Mucosa of descending colon (tissue), 3 donors: ENCODE measurements at regions not wholly inside any gene's neighbourhood (a gene's known extent, or its start where the extent isn't known, plus 50 kb on each side); places are given as distances from the start of the nearest gene placed in this dataset.

Source experiments
- ATAC-seq: fragments of 200-7000 bp; cut with Tn5 transposase; one replicate; pipeline ENCODE4 v1.9.1; 2020; ENCODE audit warnings: mild to moderate bottlenecking, moderate library complexity
- DNase-seq, 3 donors: peaks; one replicate each; pipeline ENCODE4 v3.0.0-alpha.2; 2020
- H3K36me3 ChIP-seq: fragments of 200-600 bp; one replicate; pipeline ENCODE4 v1.8.0; 2021; ENCODE audit warnings: low read depth, mild to moderate bottlenecking
- H3K4me1 ChIP-seq: fragments of 200-600 bp; one replicate; pipeline ENCODE4 v1.8.0; 2021; ENCODE audit warnings: low read depth, mild to moderate bottlenecking
- H3K4me3 ChIP-seq: fragments of 200-600 bp; one replicate; pipeline ENCODE4 v1.8.0; 2021; ENCODE audit warnings: mild to moderate bottlenecking
- H3K9me3 ChIP-seq: fragments of 200-600 bp; one replicate; pipeline ENCODE4 v1.8.0; 2021; ENCODE audit warnings: mild to moderate bottlenecking
- intact Hi-C, 2 donors: fragments of 100-400 bp; cut with DNase I in 1 of 2; cut with micrococcal nuclease in 1 of 2; formaldehyde crosslinking; loops; one replicate each; pipeline versions ENCODE4 v1.11.0 to v1.11.1; 2022; cut with DNase I, micrococcal nuclease
- TF ChIP-seq, protein P1 (sequence below): fragments of 200-600 bp; IDR thresholded peaks from one replicate; pipeline ENCODE4 v1.8.0; 2022; ENCODE audit warnings: antibody characterized with exemption, mild to moderate bottlenecking
- donor health status: DM: no; HTN: no; CAD: no; lungs with moderate emphysema.
- donor health status: DM: no; HTN: no; CAD: no.
- donor health status: DM: no; HTN: yes; CAD: no.

DNA sequence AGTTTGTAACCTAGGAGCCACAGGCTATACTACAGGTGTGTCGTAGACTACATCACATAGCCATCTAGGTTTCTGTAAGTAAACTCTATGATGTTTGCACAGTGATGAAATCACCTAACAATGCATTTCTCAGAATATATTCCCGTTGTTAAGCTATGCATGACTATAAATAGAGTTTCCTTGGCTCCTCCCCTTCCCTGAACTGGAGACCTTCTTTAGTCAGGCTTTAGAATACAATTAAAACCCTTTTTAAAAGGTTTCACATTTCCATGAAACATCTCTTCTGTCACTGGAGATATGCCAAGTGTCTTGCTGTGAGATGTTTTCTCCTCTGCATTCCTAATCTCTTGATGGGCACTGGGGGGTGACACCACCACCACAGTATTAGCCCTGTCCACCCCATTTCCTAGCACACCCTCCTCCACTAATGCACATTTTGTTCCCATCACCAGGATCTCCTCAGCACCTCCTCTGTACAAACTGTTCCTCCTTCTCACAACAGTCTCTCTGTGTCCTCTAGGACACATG lies 334.6 kb upstream of the CPEB2 start:
- no peak for DNase-seq
- TF ChIP-seq, protein P1, sequence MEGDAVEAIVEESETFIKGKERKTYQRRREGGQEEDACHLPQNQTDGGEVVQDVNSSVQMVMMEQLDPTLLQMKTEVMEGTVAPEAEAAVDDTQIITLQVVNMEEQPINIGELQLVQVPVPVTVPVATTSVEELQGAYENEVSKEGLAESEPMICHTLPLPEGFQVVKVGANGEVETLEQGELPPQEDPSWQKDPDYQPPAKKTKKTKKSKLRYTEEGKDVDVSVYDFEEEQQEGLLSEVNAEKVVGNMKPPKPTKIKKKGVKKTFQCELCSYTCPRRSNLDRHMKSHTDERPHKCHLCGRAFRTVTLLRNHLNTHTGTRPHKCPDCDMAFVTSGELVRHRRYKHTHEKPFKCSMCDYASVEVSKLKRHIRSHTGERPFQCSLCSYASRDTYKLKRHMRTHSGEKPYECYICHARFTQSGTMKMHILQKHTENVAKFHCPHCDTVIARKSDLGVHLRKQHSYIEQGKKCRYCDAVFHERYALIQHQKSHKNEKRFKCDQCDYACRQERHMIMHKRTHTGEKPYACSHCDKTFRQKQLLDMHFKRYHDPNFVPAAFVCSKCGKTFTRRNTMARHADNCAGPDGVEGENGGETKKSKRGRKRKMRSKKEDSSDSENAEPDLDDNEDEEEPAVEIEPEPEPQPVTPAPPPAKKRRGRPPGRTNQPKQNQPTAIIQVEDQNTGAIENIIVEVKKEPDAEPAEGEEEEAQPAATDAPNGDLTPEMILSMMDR, result no peak
- H3K9me3 ChIP-seq, result peaks cover 4% of the 10 kb centered on the region
- no peaks in the 10 kb centered on the region for H3K36me3 ChIP-seq
- H3K4me3 ChIP-seq, result no peak overlapping the region
- H3K4me1 ChIP-seq, result no peaks in the 10 kb centered on the region
- intact Hi-C loops, result no loop called here
- ATAC-seq, result no peak

DNA sequence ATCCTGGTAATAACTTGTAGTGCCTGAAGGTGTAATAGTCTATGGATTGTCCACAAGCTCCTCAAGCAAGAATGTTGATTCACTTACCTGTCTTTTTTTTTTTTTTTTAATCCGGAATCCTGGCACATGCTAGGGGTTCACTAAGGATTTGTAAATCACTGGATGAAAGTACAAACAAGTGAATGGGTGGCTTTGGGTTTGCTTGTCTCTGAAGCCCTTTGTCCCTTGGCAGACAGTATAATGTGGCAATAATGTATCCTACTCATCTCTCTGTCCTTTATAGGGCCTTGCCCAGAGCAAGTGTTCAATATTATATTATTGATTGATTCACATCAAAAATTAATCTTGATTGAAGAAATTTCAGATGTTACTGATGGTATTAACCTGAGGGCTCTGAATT lies 334.0 kb upstream of the CPEB2 start:
- intact Hi-C loops, result no loop called here
- H3K36me3 ChIP-seq, result no peaks in the 10 kb centered on the region
- TF ChIP-seq, protein P1, result no peak
- peaks cover 4% of the 10 kb centered on the region for H3K9me3 ChIP-seq
- no peak overlapping the region for H3K4me3 ChIP-seq
- no peak for ATAC-seq
- no peaks in the 10 kb centered on the region for H3K4me1 ChIP-seq
- DNase-seq, result no peak

DNA sequence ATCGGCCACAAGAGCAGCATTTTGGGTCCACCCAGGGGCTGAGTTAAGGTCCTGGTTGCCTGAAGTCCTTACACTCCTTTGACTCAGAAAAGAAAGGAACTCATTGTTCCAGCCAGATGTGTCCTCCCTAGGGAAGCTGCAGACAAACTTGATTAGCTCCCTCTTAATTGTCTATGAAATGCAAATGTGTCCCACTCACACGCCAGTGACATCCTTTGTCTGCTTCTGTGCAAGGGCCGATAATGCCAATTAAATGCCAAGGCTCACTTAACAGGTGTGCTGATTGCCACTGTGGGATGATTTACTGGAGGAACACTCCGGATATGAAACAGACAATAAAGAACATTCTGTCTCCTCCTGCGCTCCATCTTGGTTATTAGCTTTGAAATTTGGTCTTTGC lies 332.9 kb upstream of the CPEB2 start:
- Histone ChIP-seq H3K36me3 (no peaks in the 10 kb centered on the region), H3K4me1 (no peaks in the 10 kb centered on the region), H3K9me3 (peaks cover 4% of the 10 kb centered on the region), H3K4me3 (no peak overlapping the region)
- DNase-seq, result no peak
- no peak for ATAC-seq
- TF ChIP-seq, protein P1, result no peak
- intact Hi-C loops, result no loop called here

DNA sequence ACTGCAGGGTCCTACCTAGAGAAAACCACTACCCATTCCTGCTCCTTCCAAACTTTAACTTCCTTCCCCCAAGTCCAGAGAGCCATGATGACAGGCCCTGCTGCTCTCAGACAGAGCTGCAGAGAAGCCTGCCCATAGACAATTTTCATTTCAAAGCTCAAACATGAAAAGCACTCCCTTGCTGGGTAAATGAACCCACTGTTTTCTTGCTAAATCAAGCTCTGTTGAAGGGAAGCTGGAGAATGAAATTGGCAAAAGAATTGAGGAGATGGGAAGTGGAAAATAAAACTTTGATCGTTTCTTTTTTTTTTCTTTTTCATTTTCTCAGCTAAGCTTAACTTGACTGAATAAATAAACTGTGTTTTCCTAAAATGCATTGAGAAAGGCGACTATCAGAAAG lies 331.1 kb upstream of the CPEB2 start:
- H3K4me3 ChIP-seq, result no peak overlapping the region
- no peak for DNase-seq
- no peak for ATAC-seq
- H3K4me1 ChIP-seq, result no peaks in the 10 kb centered on the region
- H3K36me3 ChIP-seq, result no peaks in the 10 kb centered on the region
- intact Hi-C loops, result no loop called here
- TF ChIP-seq, protein P1, result no peak
- H3K9me3 ChIP-seq, result peaks cover 3% of the 10 kb centered on the region

DNA sequence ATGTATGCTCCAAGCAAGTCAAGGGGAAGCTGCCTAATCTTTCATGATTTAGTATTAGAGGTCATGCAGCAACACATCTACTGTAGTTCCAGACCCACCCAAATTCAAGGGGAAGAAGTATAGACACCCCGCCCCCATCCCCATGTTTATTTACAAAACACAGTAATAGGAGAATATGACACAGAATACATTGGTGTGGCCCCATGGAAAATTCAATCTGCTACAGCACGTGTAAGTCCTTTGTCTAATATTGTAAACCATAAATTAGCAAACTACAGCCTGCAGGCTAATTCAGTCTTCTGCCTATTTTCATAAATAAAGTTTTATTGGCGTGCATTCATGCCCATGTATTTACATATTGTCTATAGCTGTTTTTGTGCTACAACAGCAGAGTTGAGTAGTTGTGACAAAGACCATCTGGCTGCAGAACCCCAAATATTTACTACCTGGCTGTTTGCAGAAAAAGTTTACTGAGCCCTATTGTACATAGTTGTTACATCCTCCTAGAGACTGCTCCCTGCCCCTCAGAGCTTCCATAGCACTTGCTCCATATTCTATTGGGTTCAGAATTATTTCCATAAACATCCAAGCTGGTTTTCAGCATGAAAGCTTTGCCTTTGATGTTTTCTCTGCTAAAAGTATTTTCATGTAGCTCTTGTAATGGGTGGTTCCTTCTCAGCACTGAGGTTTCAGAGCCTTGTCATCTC lies 326.8 kb upstream of the CPEB2 start:
- DNase-seq, result no peak
- intact Hi-C loops, result no loop called here
- ATAC-seq, result no peak
- H3K36me3 ChIP-seq, result no peaks in the 10 kb centered on the region
- H3K9me3 ChIP-seq, result no peaks in the 10 kb centered on the region
- no peak overlapping the region for H3K4me3 ChIP-seq
- H3K4me1 ChIP-seq, result no peaks in the 10 kb centered on the region
- TF ChIP-seq, protein P1, result no peak
